ENCODE measurements at regions not wholly inside any gene's neighbourhood (a gene's known extent, or its start where the extent isn't known, plus 50 kb on each side); places are given as distances from the start of the nearest gene placed in this dataset.
"Not testable (repeated sequence)": the region's sequence is repeated elsewhere in the genome, so short reads cannot be mapped to it uniquely, and the experiment has no call there.

- no peak for DNase-seq
Measured at GRCh38 chr5:62134811-62135210, 171.2 kb upstream of the KIF2A start.

GRCh38 chr5:62137628-62138027, 168.4 kb upstream of the KIF2A start:
- DNase-seq: no peak

- DNase-seq: no peak
Measured at GRCh38 chr5:62138607-62139006, 167.4 kb upstream of the KIF2A start.

GRCh38 chr5:62139741-62140140, 166.3 kb upstream of the KIF2A start:
- DNase-seq: no peak

- DNase-seq: no peak
Measured at GRCh38 chr5:62142351-62142750, 163.7 kb upstream of the KIF2A start.

GRCh38 chr5:62143268-62144229, 162.5 kb upstream of the KIF2A start:
- DNase-seq: peak in 1 of 2 experiments; percentile 1

GRCh38 chr5:62144401-62145022, 161.5 kb upstream of the KIF2A start:
- no peak for DNase-seq

GRCh38 chr5:62149879-62150278, 156.1 kb upstream of the KIF2A start:
- DNase-seq: no peak

GRCh38 chr5:62152394-62153087, 153.5 kb upstream of the KIF2A start:
- no peak for DNase-seq

- DNase-seq: no peak
Measured at GRCh38 chr5:62154758-62155157, 151.2 kb upstream of the KIF2A start.

GRCh38 chr5:62155988-62156387, 150.0 kb upstream of the KIF2A start:
- no peak for DNase-seq

GRCh38 chr5:62167561-62168057, 138.4 kb upstream of the KIF2A start:
- DNase-seq: no peak

- no peak for DNase-seq
Measured at GRCh38 chr5:62168506-62169281, 137.3 kb upstream of the KIF2A start.

GRCh38 chr5:62178258-62178657, 127.7 kb upstream of the KIF2A start:
- no peak for DNase-seq

- DNase-seq: no peak
Measured at GRCh38 chr5:62182802-62183201, 123.2 kb upstream of the KIF2A start.

GRCh38 chr5:62183727-62184126, 122.3 kb upstream of the KIF2A start:
- DNase-seq: no peak

GRCh38 chr5:62184444-62184843, 121.6 kb upstream of the KIF2A start:
- no peak for DNase-seq

GRCh38 chr5:62190173-62190572, 115.8 kb upstream of the KIF2A start:
- DNase-seq: no peak

GRCh38 chr5:62190931-62191330, 115.1 kb upstream of the KIF2A start:
- DNase-seq: no peak

GRCh38 chr5:62192958-62193357, 113.0 kb upstream of the KIF2A start:
- DNase-seq: no peak

GRCh38 chr5:62196532-62196931, 109.5 kb upstream of the KIF2A start:
- not testable (repeated sequence) for DNase-seq

- DNase-seq: no peak
Measured at GRCh38 chr5:62197697-62198096, 108.3 kb upstream of the KIF2A start.

GRCh38 chr5:62198421-62198820, 107.6 kb upstream of the KIF2A start:
- DNase-seq: no peak
